Uterus (tissue), 3 donors: ENCODE measurements at regions not wholly inside any gene's neighbourhood (a gene's known extent, or its start where the extent isn't known, plus 50 kb on each side); places are given as distances from the start of the nearest gene placed in this dataset. TPM values are rescaled to one million over a fixed set of nuclear protein-coding genes. Genes with fewer than 3 reads are reported as not detected.
A peak's percentile ranks its signal among the peaks of the same experiment; 100 is the strongest.

Experiments
- DNase-seq, 2 donors: peaks; one replicate each; pipeline ENCODE4 v3.0.0-alpha.2; 2019 to 2020
- H3K27ac ChIP-seq, 2 donors: fragments of 200-600 bp; sonication (generic); 1 replicate in 1 of 2; 2 replicates in 1 of 2; pipeline ENCODE4 v1.5.1; 2016 to 2018
- H3K27me3 ChIP-seq, 2 donors: fragments of 200-600 bp; sonication (generic); one replicate each; pipeline ENCODE4 v1.5.1; 2018 to 2019; ENCODE audit warnings: control low read depth in 1 of 2
- H3K36me3 ChIP-seq, 2 donors: fragments of 200-600 bp; sonication (generic); one replicate each; pipeline ENCODE4 v1.5.1; 2019; ENCODE audit warnings: control low read depth in 1 of 2
- H3K4me1 ChIP-seq, 2 donors: fragments of 200-600 bp; sonication (generic); one replicate each; pipeline ENCODE4 v1.5.1; 2018 to 2019; ENCODE audit warnings: control low read depth in 1 of 2
- H3K4me3 ChIP-seq, 2 donors: fragments of 200-600 bp; sonication (generic); 1 replicate in 1 of 2; 2 replicates in 1 of 2; pipeline ENCODE4 v1.5.1; 2018 to 2019; ENCODE audit warnings: mild to moderate bottlenecking in 1 of 2
- H3K9me3 ChIP-seq, 2 donors: fragments of 200-600 bp; sonication (generic); one replicate each; pipeline ENCODE4 v1.5.1; 2019; ENCODE audit warnings: control low read depth in 1 of 2
- CTCF ChIP-seq, 4 experiments: fragments of 200-600 bp in 2 of 4; fragments of 450-650 bp in 2 of 4; sonication (generic) in 2 of 4; IDR thresholded peaks; one replicate each; pipeline ENCODE4 v1.5.1; 2016 to 2019; ENCODE audit warnings: antibody characterized with exemption in 4 of 4, mild to moderate bottlenecking in 2 of 4, moderate library complexity in 1 of 4
- POLR2A ChIP-seq, 2 donors: fragments of 450-650 bp; IDR thresholded peaks; one replicate each; pipeline ENCODE4 v1.6.1; 2016; ENCODE audit warnings: antibody characterized with exemption in 2 of 2, mild to moderate bottlenecking in 1 of 2, moderate library complexity in 1 of 2
- intact Hi-C: fragments of 100-400 bp; cut with DNase I; formaldehyde crosslinking; loops from one replicate; pipeline ENCODE4 v1.15.1; 2023; ENCODE audit warnings: low total_unique reads
- microRNA counts, 2 donors: library from miRNA; unstranded; fragments of <30 nt; microRNA quantifications; one replicate each; lab custom pipeline; 2016 to 2017
- microRNA-seq: library from miRNA; unstranded; fragments of <30 nt; microRNA quantifications from one replicate; pipeline ENCODE4, GENCODE V29; 2016; ENCODE audit warnings: borderline microRNAs expressed, borderline replicate concordance
- small RNA-seq: library from RNA; depleted of rRNA; stranded (forward); fragments of <200 nt; gene quantifications from one replicate; pipeline ENCODE3, GENCODE V24; 2016
- donor health status: DM: yes; HTN: yes; CAD: no.

GRCh38 chr15:62988701-62989100, 53.8 kb upstream of the TPM1 start:
- H3K4me1 ChIP-seq: no peaks in the 10 kb centered on the region
- no peaks in the 10 kb centered on the region for H3K9me3 ChIP-seq
- no peak overlapping the region for H3K4me3 ChIP-seq
- DNase-seq: no peak
- H3K27ac ChIP-seq: no peak overlapping the region
- H3K36me3 ChIP-seq: no peaks in the 10 kb centered on the region
- intact Hi-C loops: no loop called here
- H3K27me3 ChIP-seq: no peaks in the 10 kb centered on the region
- TF ChIP-seq POLR2A (IDR thresholded peaks at IDR 0.05) (no peak), CTCF (IDR thresholded peaks at IDR 0.05) (no peak)

GRCh38 chr15:62989366-62990055, 53.0 kb upstream of the TPM1 start:
- H3K36me3 ChIP-seq: no peaks in the 10 kb centered on the region
- no peak for DNase-seq
- H3K27ac ChIP-seq: peak overlapping the region in 1 of 2 donors; percentile 41
- no peak overlapping the region for H3K4me3 ChIP-seq
- no peaks in the 10 kb centered on the region for H3K9me3 ChIP-seq
- TF ChIP-seq POLR2A (IDR thresholded peaks at IDR 0.05) (no peak), CTCF (IDR thresholded peaks at IDR 0.05) (no peak)
- H3K27me3 ChIP-seq: no peaks in the 10 kb centered on the region
- intact Hi-C loops: no loop called here
- no peaks in the 10 kb centered on the region for H3K4me1 ChIP-seq

GRCh38 chr15:62991698-62992097, 50.8 kb upstream of the TPM1 start:
- intact Hi-C loops: no loop called here
- Histone ChIP-seq H3K27me3 (no peaks in the 10 kb centered on the region), H3K4me3 (no peak overlapping the region), H3K36me3 (no peaks in the 10 kb centered on the region), H3K9me3 (no peaks in the 10 kb centered on the region), H3K4me1 (no peaks in the 10 kb centered on the region), H3K27ac (no peak overlapping the region)
- no peak for DNase-seq
- TF ChIP-seq POLR2A (IDR thresholded peaks at IDR 0.05) (no peak), CTCF (IDR thresholded peaks at IDR 0.05) (no peak)

GRCh38 chr15:62992302-62992701, 50.2 kb upstream of the TPM1 start:
- no peak for DNase-seq
- H3K27me3 ChIP-seq: no peaks in the 10 kb centered on the region
- no peaks in the 10 kb centered on the region for H3K4me1 ChIP-seq
- no peak overlapping the region for H3K4me3 ChIP-seq
- TF ChIP-seq POLR2A (IDR thresholded peaks at IDR 0.05): no peak
- H3K27ac ChIP-seq: no peak overlapping the region
- no peaks in the 10 kb centered on the region for H3K36me3 ChIP-seq
- no peaks in the 10 kb centered on the region for H3K9me3 ChIP-seq
- intact Hi-C loops: no loop called here

MicroRNAs encoded in the stretch of these regions (microRNA counts, 767-probe panel; counts per million panel counts)
- 0 to 3,446 counts per million in 2 donors for microRNA hsa-miR-190a (lab: Ali Mortazavi, UCI)

Small RNA genes in the stretch of these regions (microRNA-seq; reads per million reads assigned to microRNA genes)
- 86.3 reads per million, percentile 53 among the genes with 10 or more reads in this experiment for gene MIR190A
- gene MIR6085: not detected
- not detected for gene MIR8067

Small RNA genes in the stretch of these regions (small RNA-seq; reads per million reads assigned to genes)
- not detected for gene MIR190A
- not detected for gene MIR6085
- gene MIR8067: not detected
- gene RF00017: not detected
